ENCODE measurements at regions not wholly inside any gene's neighbourhood (a gene's known extent, or its start where the extent isn't known, plus 50 kb on each side); places are given as distances from the start of the nearest gene placed in this dataset.
"Not testable (repeated sequence)": the region's sequence is repeated elsewhere in the genome, so short reads cannot be mapped to it uniquely, and the experiment has no call there.

DNA sequence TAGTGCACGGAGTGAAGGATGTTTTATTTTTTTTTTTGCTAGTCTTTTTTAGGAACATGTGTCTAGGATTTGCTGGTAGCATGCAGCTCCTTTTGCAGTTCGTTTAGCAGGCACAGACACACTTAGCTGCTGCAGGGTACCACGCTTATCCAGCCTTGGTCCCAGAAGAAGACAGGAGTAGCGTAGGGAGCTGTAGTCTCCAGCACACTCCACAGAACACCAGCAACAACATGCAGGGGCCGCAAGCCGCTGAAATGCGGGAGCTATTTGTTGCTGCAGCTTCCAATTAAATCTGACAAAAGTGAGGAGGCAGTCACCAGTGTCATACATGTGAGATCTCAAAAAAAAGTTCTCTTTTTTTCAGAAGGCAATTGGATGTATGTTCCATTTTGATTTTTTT is 486.2 kb upstream of the KLF6 start:
- no peak for DNase-seq (ENCODE audit: low read depth)
- no peak overlapping the region for H3K4me3 ChIP-seq (ENCODE audit: insufficient read depth, low read depth, low read length)
- no peaks in the 10 kb centered on the region for H3K36me3 ChIP-seq (ENCODE audit: insufficient read depth, low read length)
- no peaks in the 10 kb centered on the region for H3K36me3 Mint-ChIP-seq (ENCODE audit: low read depth, unreplicated experiment)
- no peaks in the 10 kb centered on the region for H3K27me3 ChIP-seq (ENCODE audit: insufficient read depth, low read length)
- peaks cover 2% of the 10 kb centered on the region for H3K9me3 Mint-ChIP-seq (ENCODE audit: unreplicated experiment)
- no peak for FAIRE-seq
- H3K27me3 Mint-ChIP-seq (ENCODE audit: low read depth, unreplicated experiment): no peaks in the 10 kb centered on the region
- no peaks in the 10 kb centered on the region for H3K79me2 ChIP-seq (ENCODE audit: insufficient read depth, low read length)
- no peaks in the 10 kb centered on the region for H4K20me1 ChIP-seq (ENCODE audit: insufficient read depth, low read length)
- no peaks in the 10 kb centered on the region for H3K9me3 ChIP-seq (ENCODE audit: insufficient read depth, low read depth, low read length)
- H3K4me3 Mint-ChIP-seq (ENCODE audit: unreplicated experiment): no peak overlapping the region
- H2AFZ ChIP-seq (ENCODE audit: low read depth, low read length): no peak overlapping the region
- H3K9ac ChIP-seq (ENCODE audit: low read length): no peak overlapping the region
- no peak overlapping the region for H3K4me2 ChIP-seq (ENCODE audit: low read length)
- H3K27ac ChIP-seq (ENCODE audit: low read depth, low read length): no peak overlapping the region
- H3K27ac Mint-ChIP-seq (ENCODE audit: unreplicated experiment): no peak overlapping the region
- peaks cover 6% of the 10 kb centered on the region for H3K4me1 ChIP-seq (ENCODE audit: insufficient read depth, low read length)
- H3K4me1 Mint-ChIP-seq (ENCODE audit: low read depth, unreplicated experiment): peaks cover 17% of the 10 kb centered on the region
- TF ChIP-seq, protein P1, sequence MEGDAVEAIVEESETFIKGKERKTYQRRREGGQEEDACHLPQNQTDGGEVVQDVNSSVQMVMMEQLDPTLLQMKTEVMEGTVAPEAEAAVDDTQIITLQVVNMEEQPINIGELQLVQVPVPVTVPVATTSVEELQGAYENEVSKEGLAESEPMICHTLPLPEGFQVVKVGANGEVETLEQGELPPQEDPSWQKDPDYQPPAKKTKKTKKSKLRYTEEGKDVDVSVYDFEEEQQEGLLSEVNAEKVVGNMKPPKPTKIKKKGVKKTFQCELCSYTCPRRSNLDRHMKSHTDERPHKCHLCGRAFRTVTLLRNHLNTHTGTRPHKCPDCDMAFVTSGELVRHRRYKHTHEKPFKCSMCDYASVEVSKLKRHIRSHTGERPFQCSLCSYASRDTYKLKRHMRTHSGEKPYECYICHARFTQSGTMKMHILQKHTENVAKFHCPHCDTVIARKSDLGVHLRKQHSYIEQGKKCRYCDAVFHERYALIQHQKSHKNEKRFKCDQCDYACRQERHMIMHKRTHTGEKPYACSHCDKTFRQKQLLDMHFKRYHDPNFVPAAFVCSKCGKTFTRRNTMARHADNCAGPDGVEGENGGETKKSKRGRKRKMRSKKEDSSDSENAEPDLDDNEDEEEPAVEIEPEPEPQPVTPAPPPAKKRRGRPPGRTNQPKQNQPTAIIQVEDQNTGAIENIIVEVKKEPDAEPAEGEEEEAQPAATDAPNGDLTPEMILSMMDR (IDR thresholded peaks at IDR 0.05; ENCODE audit: insufficient read depth, low read depth, low read length): no peak
- no peak for TF ChIP-seq EZH2 (IDR thresholded peaks at IDR 0.05; ENCODE audit: insufficient read depth, low read length)

GRCh38 chr10:4270116-4270515 is 485.1 kb upstream of the KLF6 start:
- H2AFZ ChIP-seq (ENCODE audit: low read depth, low read length): peak overlapping the region; percentile 73
- DNase-seq (ENCODE audit: low read depth) (peak; percentile 78), FAIRE-seq (peak; percentile 97)
- Mint-ChIP-seq H3K4me1 (ENCODE audit: low read depth, unreplicated experiment) (peaks cover 17% of the 10 kb centered on the region), H3K27ac (ENCODE audit: unreplicated experiment) (peak overlapping the region; percentile 81), H3K4me3 (ENCODE audit: unreplicated experiment) (no peak overlapping the region), H3K36me3 (ENCODE audit: low read depth, unreplicated experiment) (no peaks in the 10 kb centered on the region), H3K27me3 (ENCODE audit: low read depth, unreplicated experiment) (no peaks in the 10 kb centered on the region), H3K9me3 (ENCODE audit: unreplicated experiment) (no peaks in the 10 kb centered on the region)
- no peaks in the 10 kb centered on the region for H3K27me3 ChIP-seq (ENCODE audit: insufficient read depth, low read length)
- H3K9me3 ChIP-seq (ENCODE audit: insufficient read depth, low read depth, low read length): no peaks in the 10 kb centered on the region
- TF ChIP-seq EZH2 (IDR thresholded peaks at IDR 0.05; ENCODE audit: insufficient read depth, low read length): no peak
- TF ChIP-seq, protein P1 (IDR thresholded peaks at IDR 0.05; ENCODE audit: insufficient read depth, low read depth, low read length): no peak
- no peak overlapping the region for H3K9ac ChIP-seq (ENCODE audit: low read length)
- H3K27ac ChIP-seq (ENCODE audit: low read depth, low read length): no peak overlapping the region
- H4K20me1 ChIP-seq (ENCODE audit: insufficient read depth, low read length): no peaks in the 10 kb centered on the region
- no peaks in the 10 kb centered on the region for H3K36me3 ChIP-seq (ENCODE audit: insufficient read depth, low read length)
- peaks cover 6% of the 10 kb centered on the region for H3K4me1 ChIP-seq (ENCODE audit: insufficient read depth, low read length)
- H3K4me2 ChIP-seq (ENCODE audit: low read length): peak overlapping the region; percentile 24
- H3K79me2 ChIP-seq (ENCODE audit: insufficient read depth, low read length): no peaks in the 10 kb centered on the region
- H3K4me3 ChIP-seq (ENCODE audit: insufficient read depth, low read depth, low read length): no peak overlapping the region

DNA sequence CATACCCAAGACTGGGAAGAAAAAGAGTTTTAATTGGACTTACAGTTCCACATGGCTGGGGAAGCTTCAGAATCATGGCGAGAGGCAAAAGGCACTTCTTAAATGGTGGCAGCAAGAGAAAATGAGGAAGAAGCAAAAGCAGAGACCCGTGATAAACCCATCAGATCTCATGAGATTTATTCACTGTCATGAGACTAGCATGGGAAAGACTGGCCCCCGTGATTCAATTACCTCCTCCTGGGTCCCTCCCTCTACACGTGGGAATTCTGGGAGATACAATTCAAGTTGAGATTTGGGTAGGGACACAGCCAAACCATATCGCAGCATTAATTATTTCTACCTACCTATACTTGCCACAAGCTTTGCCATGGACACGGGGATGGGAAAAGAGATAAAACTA is 483.5 kb upstream of the KLF6 start:
- not testable (repeated sequence) for H4K20me1 ChIP-seq (ENCODE audit: insufficient read depth, low read length); H3K4me2 ChIP-seq (ENCODE audit: low read length); H3K27ac ChIP-seq (ENCODE audit: low read depth, low read length); H3K27me3 ChIP-seq (ENCODE audit: insufficient read depth, low read length); H3K79me2 ChIP-seq (ENCODE audit: insufficient read depth, low read length); H3K4me3 Mint-ChIP-seq (ENCODE audit: unreplicated experiment); DNase-seq (ENCODE audit: low read depth); H3K4me1 ChIP-seq (ENCODE audit: insufficient read depth, low read length); H3K9me3 ChIP-seq (ENCODE audit: insufficient read depth, low read depth, low read length); H3K27me3 Mint-ChIP-seq (ENCODE audit: low read depth, unreplicated experiment); H3K36me3 ChIP-seq (ENCODE audit: insufficient read depth, low read length); H3K4me3 ChIP-seq (ENCODE audit: insufficient read depth, low read depth, low read length); H2AFZ ChIP-seq (ENCODE audit: low read depth, low read length); H3K9me3 Mint-ChIP-seq (ENCODE audit: unreplicated experiment); H3K27ac Mint-ChIP-seq (ENCODE audit: unreplicated experiment); FAIRE-seq; H3K9ac ChIP-seq (ENCODE audit: low read length); H3K36me3 Mint-ChIP-seq (ENCODE audit: low read depth, unreplicated experiment)
- H3K4me1 Mint-ChIP-seq (ENCODE audit: low read depth, unreplicated experiment): peaks cover 17% of the 10 kb centered on the region
